ENCODE measurements at regions not wholly inside any gene's neighbourhood (a gene's known extent, or its start where the extent isn't known, plus 50 kb on each side); places are given as distances from the start of the nearest gene placed in this dataset.
A peak's percentile ranks its signal among the peaks of the same experiment; 100 is the strongest.

DNA sequence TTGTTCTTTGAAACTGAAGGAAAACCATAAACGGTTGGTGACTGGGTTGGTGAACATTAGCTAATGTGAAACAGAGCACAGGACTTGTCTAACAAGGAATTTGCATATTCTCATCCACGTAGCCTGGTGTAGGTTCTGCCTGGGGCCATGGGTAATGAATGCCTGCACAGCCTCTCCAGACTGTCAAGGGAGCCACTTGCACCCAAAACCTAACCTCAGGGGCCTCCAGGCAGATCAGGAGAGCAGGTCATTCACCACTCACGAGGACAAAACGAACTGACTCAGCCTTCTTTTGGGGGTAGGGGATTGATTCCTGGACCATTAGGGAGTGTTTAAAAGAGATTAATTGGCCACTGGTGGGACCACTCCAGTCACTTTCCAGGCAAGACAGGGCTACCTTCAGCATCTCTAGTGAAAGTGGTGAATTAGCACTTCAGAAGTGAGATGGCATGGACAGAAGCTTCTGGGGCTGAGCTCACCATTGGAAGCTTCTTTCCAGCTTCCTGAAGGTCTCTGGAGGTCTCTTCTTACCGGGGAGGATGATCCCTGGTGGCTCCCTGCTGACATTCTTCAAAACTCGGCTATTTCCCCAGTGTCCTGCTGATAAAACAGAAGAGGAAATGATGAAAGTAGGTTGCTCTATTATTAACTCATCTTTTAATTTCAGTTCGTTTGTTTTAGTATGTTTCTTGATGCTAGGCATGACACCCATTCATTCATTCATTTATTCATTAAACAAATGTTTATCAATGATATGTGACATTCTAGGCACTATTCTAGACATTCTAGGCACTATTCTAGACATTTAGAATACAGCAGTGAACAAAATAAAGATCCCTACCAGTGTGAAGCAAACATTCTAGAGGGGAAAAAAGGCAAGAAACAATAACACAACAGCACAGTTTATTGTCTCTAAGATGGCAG, 104.5 kb upstream of the LNX1 start:
- DNase-seq = no peak
- TF ChIP-seq, protein P1, sequence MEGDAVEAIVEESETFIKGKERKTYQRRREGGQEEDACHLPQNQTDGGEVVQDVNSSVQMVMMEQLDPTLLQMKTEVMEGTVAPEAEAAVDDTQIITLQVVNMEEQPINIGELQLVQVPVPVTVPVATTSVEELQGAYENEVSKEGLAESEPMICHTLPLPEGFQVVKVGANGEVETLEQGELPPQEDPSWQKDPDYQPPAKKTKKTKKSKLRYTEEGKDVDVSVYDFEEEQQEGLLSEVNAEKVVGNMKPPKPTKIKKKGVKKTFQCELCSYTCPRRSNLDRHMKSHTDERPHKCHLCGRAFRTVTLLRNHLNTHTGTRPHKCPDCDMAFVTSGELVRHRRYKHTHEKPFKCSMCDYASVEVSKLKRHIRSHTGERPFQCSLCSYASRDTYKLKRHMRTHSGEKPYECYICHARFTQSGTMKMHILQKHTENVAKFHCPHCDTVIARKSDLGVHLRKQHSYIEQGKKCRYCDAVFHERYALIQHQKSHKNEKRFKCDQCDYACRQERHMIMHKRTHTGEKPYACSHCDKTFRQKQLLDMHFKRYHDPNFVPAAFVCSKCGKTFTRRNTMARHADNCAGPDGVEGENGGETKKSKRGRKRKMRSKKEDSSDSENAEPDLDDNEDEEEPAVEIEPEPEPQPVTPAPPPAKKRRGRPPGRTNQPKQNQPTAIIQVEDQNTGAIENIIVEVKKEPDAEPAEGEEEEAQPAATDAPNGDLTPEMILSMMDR (IDR thresholded peaks at IDR 0.05; ENCODE audit: low read depth, low read length, missing control alignments) = no peak
- no peak overlapping the region for H3K27ac ChIP-seq
- H3K4me3 ChIP-seq (ENCODE audit: low read depth, low read length) = no peak overlapping the region
- no peaks in the 10 kb centered on the region for H3K36me3 ChIP-seq (replicated peaks)
- H3K27me3 ChIP-seq (replicated peaks) = no peaks in the 10 kb centered on the region
- in situ Hi-C loops (cut with HindIII; ENCODE audit: low pct_ligation_motif_present, low sequenced_read_pairs) = no loop called here

DNA sequence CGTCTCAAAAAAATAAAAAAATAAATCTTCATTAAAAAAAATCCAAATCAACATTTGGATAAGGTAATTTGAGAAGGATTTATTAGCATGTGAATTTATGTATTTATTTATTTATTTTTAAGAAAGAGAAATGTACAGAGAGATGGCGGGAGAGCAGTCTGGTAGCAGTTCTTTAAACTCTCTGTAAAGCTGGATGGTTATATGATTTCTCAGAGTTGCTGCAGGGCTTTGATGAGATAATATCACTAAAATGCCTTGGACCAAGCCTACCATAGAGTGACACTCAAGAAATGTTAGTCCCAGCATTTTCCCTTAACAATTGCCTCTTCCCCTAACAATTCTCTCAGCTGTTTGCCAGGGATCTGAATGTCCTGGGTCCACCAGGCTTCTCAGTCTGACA, 103.4 kb upstream of the LNX1 start:
- Histone ChIP-seq H3K36me3 (replicated peaks) (no peaks in the 10 kb centered on the region), H3K27ac (no peak overlapping the region), H3K27me3 (replicated peaks) (no peaks in the 10 kb centered on the region), H3K4me3 (ENCODE audit: low read depth, low read length) (no peak overlapping the region)
- DNase-seq = no peak
- in situ Hi-C loops (cut with HindIII; ENCODE audit: low pct_ligation_motif_present, low sequenced_read_pairs) = no loop called here
- TF ChIP-seq, protein P1 (IDR thresholded peaks at IDR 0.05; ENCODE audit: low read depth, low read length, missing control alignments) = no peak

DNA sequence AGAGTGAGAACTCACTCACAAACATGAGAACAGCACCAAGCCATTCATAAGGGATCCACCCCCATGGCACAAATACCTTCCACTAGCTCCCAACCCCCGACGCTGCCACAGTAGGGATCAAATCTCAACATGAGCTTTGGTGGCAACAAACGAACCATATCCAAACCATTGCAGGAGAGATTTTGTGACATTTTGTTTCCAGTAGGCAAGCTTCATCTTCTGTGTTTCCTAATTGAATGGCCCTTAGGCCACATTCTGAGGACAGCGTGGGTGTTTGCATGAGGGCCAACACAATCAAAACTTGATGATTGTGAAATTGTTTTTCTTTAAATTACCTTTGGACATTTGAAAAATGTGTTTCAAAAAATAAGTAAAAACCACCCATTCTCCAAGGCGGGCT, 102.6 kb upstream of the LNX1 start:
- Histone ChIP-seq H3K4me3 (ENCODE audit: low read depth, low read length) (no peak overlapping the region), H3K36me3 (replicated peaks) (no peaks in the 10 kb centered on the region), H3K27ac (no peak overlapping the region), H3K27me3 (replicated peaks) (no peaks in the 10 kb centered on the region)
- TF ChIP-seq, protein P1 (IDR thresholded peaks at IDR 0.05; ENCODE audit: low read depth, low read length, missing control alignments) = no peak
- no peak for DNase-seq
- in situ Hi-C loops (cut with HindIII; ENCODE audit: low pct_ligation_motif_present, low sequenced_read_pairs) = no loop called here

DNA sequence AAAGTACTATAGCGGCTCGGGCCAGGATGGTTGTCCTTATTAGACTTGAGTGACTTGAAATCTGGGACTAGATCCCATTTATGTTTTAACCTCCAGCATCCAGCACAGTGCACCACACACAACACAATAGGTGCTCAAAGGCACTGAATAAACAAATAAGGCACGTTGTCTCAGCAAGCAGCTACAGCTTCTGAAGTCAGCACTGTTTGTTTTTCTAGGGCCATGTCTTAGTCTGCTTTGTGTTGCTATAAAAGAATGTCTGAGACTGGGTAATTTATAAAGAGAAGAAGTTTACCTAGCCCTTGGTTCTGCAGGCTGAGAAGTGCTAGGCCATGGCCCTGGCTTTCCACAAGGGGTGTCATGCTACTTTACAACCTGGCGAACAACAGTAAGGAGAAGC, 102.1 kb upstream of the LNX1 start:
- no peaks in the 10 kb centered on the region for H3K27me3 ChIP-seq (replicated peaks)
- TF ChIP-seq, protein P1 (IDR thresholded peaks at IDR 0.05; ENCODE audit: low read depth, low read length, missing control alignments) = no peak
- in situ Hi-C loops (cut with HindIII; ENCODE audit: low pct_ligation_motif_present, low sequenced_read_pairs) = no loop called here
- no peak overlapping the region for H3K27ac ChIP-seq
- H3K4me3 ChIP-seq (ENCODE audit: low read depth, low read length) = no peak overlapping the region
- no peak for DNase-seq
- H3K36me3 ChIP-seq (replicated peaks) = no peaks in the 10 kb centered on the region

DNA sequence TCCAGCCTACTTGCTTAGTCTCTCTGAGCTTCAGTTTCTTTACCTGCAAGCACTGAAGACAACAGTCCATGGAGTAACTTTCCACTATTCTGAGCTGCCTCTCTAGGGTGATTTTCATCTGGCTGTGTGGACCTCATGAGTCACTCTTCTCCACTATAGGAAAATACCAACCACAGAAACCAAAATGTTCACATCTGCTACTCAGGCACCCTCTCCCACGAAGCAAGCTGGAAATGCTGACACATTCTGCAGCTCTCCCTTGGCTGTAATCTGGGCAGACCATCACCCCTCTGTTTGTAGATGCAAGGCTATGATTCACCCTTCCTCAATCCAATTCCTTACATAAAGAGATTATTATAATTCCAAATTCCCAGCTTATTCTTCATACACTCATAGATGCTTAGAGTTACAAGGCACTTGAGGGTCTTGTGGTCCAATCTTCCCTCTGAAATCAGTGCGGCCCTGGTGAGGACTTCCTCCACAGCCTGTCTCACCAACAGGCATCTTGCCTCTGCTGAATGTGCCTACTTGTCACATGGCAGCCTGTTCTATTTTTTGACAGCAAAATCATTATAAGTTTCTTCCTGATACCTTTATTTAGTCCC, 97.0 kb upstream of the LNX1 start:
- Histone ChIP-seq H3K27ac (peak overlapping the region; percentile 57), H3K27me3 (replicated peaks) (no peaks in the 10 kb centered on the region), H3K36me3 (replicated peaks) (no peaks in the 10 kb centered on the region), H3K4me3 (ENCODE audit: low read depth, low read length) (no peak overlapping the region)
- in situ Hi-C loops (cut with HindIII; ENCODE audit: low pct_ligation_motif_present, low sequenced_read_pairs) = no loop called here
- TF ChIP-seq, protein P1 (IDR thresholded peaks at IDR 0.05; ENCODE audit: low read depth, low read length, missing control alignments) = no peak
- DNase-seq = peak; percentile 99

All from brain microvascular endothelial cell (primary cell).